ENCODE measurements at regions not wholly inside any gene's neighbourhood (a gene's known extent, or its start where the extent isn't known, plus 50 kb on each side); places are given as distances from the start of the nearest gene placed in this dataset.

DNA sequence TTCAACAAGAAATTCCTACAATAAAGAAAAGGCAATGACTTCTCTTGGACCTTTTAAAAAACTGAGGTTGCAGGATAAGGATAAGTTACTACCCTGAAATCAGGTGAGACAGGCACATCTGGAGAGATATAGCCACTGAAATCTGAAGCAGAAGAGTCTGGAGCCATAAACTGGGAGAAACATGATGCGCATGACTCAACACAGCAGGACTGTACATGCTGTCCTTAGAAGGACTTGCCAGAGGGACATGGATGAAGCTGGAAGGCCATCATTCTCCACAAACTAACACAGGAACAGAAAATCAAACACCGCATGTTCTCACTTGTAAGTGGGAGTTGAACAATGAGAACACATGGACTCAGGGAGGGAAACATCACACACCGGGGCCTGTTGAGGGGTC is 1020.2 kb downstream of the AGBL1 start:
- H3K27ac ChIP-seq (ENCODE audit: low read depth, low read length, poor library complexity, severe bottlenecking) = no peak overlapping the region
- H3K9me3 ChIP-seq (ENCODE audit: low read length) = no peaks in the 10 kb centered on the region
- no peak overlapping the region for H3K4me2 ChIP-seq (ENCODE audit: low read length)
- H3K4me3 ChIP-seq (ENCODE audit: low read depth, low read length, poor library complexity, severe bottlenecking) = no peak overlapping the region
- H3K9me2 ChIP-seq (ENCODE audit: insufficient read depth, low read length) = no peaks in the 10 kb centered on the region
- ChIA-PET CTCF (ENCODE audit: unreplicated experiment) (no interaction called here), POLR2A (no interaction called here)
- no peaks in the 10 kb centered on the region for H3K79me2 ChIP-seq (ENCODE audit: insufficient read depth, low read depth, low read length)
- intact Hi-C loops (cut with micrococcal nuclease; ENCODE audit: unreplicated experiment) = no loop called here
- no peak overlapping the region for H2AFZ ChIP-seq (ENCODE audit: low read length)
- no peak for DNase-seq (ENCODE audit: low spot score)
- H3K4me1 ChIP-seq (ENCODE audit: insufficient read depth, low read length, poor library complexity, severe bottlenecking) = no peaks in the 10 kb centered on the region
- no peaks in the 10 kb centered on the region for H4K20me1 ChIP-seq (ENCODE audit: insufficient read depth, low read length)
- BruUV-seq (replicated peaks) = no TSS peak
- no peaks in the 10 kb centered on the region for H3K36me3 ChIP-seq (ENCODE audit: insufficient read depth, low read length)
- TF ChIP-seq, protein P1, sequence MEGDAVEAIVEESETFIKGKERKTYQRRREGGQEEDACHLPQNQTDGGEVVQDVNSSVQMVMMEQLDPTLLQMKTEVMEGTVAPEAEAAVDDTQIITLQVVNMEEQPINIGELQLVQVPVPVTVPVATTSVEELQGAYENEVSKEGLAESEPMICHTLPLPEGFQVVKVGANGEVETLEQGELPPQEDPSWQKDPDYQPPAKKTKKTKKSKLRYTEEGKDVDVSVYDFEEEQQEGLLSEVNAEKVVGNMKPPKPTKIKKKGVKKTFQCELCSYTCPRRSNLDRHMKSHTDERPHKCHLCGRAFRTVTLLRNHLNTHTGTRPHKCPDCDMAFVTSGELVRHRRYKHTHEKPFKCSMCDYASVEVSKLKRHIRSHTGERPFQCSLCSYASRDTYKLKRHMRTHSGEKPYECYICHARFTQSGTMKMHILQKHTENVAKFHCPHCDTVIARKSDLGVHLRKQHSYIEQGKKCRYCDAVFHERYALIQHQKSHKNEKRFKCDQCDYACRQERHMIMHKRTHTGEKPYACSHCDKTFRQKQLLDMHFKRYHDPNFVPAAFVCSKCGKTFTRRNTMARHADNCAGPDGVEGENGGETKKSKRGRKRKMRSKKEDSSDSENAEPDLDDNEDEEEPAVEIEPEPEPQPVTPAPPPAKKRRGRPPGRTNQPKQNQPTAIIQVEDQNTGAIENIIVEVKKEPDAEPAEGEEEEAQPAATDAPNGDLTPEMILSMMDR (conservative IDR thresholded peaks at IDR 0.05; ENCODE audit: low read length) = no peak
- TF ChIP-seq EZH2phosphoT487 (IDR thresholded peaks at IDR 0.05; ENCODE audit: borderline replicate concordance, low read depth, low read length) = no peak

DNA sequence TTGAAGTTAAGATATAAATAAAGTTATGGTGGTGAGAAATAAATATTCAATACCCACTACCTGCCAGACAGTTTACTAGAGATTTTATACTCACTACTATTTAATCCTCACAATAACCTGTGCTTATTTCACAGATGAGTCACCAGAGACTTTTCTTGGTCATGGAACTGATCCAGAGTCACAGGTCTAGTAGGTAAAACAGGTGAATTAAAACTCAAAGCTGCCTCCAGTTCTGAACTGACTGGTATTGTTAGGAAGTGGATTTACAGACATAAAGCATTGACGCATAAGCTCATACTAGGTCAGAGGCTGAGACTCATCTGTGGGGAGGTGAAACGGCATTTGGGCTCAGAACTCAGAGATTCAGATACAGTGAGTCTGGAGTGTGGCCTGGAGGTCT is 1009.9 kb downstream of the AGBL1 start:
- CTCF ChIA-PET (ENCODE audit: unreplicated experiment) = no interaction called here

DNA sequence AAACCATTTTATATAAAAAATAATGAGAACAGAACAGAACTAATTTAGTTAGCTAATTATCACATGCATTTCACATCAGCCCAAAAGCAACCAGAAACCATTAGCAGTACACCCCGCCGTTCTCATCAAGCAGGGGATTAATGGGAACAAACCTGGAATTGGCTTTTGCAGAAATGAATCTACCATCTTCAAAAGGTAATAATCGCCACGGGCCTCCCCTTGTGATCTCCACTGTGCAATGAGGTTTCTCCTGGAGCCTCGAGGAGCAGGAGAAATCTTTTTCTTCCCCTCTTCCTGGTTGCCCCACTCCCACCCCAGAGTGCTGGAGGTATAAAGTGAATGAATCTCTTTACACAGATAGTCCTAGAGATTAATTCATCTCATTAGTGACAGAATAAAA is 1003.5 kb downstream of the AGBL1 start:
- Histone ChIP-seq H4K20me1 (ENCODE audit: insufficient read depth, low read length) (no peaks in the 10 kb centered on the region), H3K9me2 (ENCODE audit: insufficient read depth, low read length) (no peaks in the 10 kb centered on the region), H3K9me3 (ENCODE audit: low read length) (no peaks in the 10 kb centered on the region), H3K4me3 (ENCODE audit: low read depth, low read length, poor library complexity, severe bottlenecking) (no peak overlapping the region), H3K4me2 (ENCODE audit: low read length) (no peak overlapping the region), H3K27ac (ENCODE audit: low read depth, low read length, poor library complexity, severe bottlenecking) (no peak overlapping the region), H3K79me2 (ENCODE audit: insufficient read depth, low read depth, low read length) (no peaks in the 10 kb centered on the region), H3K4me1 (ENCODE audit: insufficient read depth, low read length, poor library complexity, severe bottlenecking) (no peaks in the 10 kb centered on the region), H3K36me3 (ENCODE audit: insufficient read depth, low read length) (no peaks in the 10 kb centered on the region), H2AFZ (ENCODE audit: low read length) (no peak overlapping the region)
- TF ChIP-seq EZH2phosphoT487 (IDR thresholded peaks at IDR 0.05; ENCODE audit: borderline replicate concordance, low read depth, low read length) = no peak
- TF ChIP-seq, protein P1 (conservative IDR thresholded peaks at IDR 0.05; ENCODE audit: low read length) = no peak
- ChIA-PET POLR2A (no interaction called here), CTCF (ENCODE audit: unreplicated experiment) (no interaction called here)
- intact Hi-C loops (cut with micrococcal nuclease; ENCODE audit: unreplicated experiment) = no loop called here
- no TSS peak for BruUV-seq (replicated peaks)
- no peak for DNase-seq (ENCODE audit: low spot score)

More for the DNA sequence above, 1009.9 kb downstream of the AGBL1 start:
- Histone ChIP-seq H3K9me2 (ENCODE audit: insufficient read depth, low read length) (no peaks in the 10 kb centered on the region), H4K20me1 (ENCODE audit: insufficient read depth, low read length) (no peaks in the 10 kb centered on the region), H3K79me2 (ENCODE audit: insufficient read depth, low read depth, low read length) (no peaks in the 10 kb centered on the region), H3K4me2 (ENCODE audit: low read length) (no peak overlapping the region), H2AFZ (ENCODE audit: low read length) (no peak overlapping the region), H3K4me1 (ENCODE audit: insufficient read depth, low read length, poor library complexity, severe bottlenecking) (no peaks in the 10 kb centered on the region), H3K27ac (ENCODE audit: low read depth, low read length, poor library complexity, severe bottlenecking) (no peak overlapping the region), H3K4me3 (ENCODE audit: low read depth, low read length, poor library complexity, severe bottlenecking) (no peak overlapping the region), H3K36me3 (ENCODE audit: insufficient read depth, low read length) (no peaks in the 10 kb centered on the region), H3K9me3 (ENCODE audit: low read length) (no peaks in the 10 kb centered on the region)
- intact Hi-C loops (cut with micrococcal nuclease; ENCODE audit: unreplicated experiment) = no loop called here
- DNase-seq (ENCODE audit: low spot score) = no peak
- no TSS peak for BruUV-seq (replicated peaks)
- TF ChIP-seq, protein P1 (conservative IDR thresholded peaks at IDR 0.05; ENCODE audit: low read length) = no peak
- no peak for TF ChIP-seq EZH2phosphoT487 (IDR thresholded peaks at IDR 0.05; ENCODE audit: borderline replicate concordance, low read depth, low read length)
- POLR2A ChIA-PET = no interaction called here

All from OCI-LY7 (cell line).